ENCODE measurements at regions not wholly inside any gene's neighbourhood (a gene's known extent, or its start where the extent isn't known, plus 50 kb on each side); places are given as distances from the start of the nearest gene placed in this dataset.

DNA sequence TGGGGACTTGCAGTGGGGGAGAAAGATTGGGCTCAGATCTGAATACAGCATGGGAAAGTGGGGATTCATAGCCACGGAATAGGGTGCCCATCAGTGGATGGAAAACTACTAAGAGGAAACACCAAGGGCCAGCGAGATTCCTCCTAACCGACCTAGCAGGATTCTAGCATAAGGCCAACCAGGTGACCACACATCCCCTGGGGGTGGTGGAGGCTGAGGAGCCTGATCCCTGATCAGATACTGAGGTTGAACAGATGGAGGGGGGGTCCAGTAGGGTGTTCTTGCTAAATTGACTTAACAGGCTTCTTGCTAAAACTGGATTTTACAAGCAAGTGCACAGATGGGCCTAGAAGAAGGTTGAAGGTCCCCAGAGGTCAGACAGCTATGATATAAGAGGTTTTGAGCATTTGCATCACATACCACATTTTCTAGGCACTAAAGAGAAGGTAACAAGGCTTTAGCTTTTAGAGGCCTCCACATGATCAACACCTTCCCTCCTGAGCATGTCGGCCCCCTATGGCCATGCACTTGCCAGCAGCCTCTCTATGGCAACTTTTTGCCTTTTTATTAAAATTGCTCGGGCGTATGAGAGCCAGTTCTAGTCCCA lies 69.1 kb upstream of the PUDP start:
- no peak for DNase-seq

GRCh38 chrX:7215842-7216241 lies 67.9 kb upstream of the PUDP start:
- peak; percentile 17 for DNase-seq

GRCh38 chrX:7214251-7214650 lies 66.3 kb upstream of the PUDP start:
- peak; percentile 1 for DNase-seq

DNA sequence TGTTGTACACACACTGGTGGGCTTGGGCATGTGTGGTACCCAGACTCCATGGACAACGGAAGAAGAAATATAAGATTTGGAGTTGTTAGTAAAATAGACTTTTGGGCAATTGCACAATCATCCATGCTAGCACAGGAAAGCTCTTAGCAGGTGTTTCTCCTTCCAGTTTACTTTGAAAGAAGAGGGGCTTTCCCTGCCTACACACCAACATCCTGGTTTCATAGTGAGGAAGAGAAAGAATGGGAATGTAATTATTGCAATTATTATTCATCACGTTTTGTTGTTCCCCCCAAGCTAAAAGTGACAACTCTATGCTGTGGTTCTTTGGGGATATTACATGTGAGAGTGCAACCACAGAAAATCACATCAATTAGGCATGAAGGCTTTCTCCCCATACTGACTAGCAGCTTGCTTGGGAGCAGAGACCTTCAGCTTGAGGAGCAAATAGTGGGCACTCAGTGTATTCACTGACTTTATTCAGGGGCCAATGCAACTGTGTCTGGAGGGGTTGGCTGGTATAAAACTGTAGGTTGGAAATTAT lies 57.2 kb upstream of the PUDP start:
- no peak for DNase-seq

GRCh38 chrX:7204619-7205018 lies 56.7 kb upstream of the PUDP start:
- DNase-seq, result no peak

DNA sequence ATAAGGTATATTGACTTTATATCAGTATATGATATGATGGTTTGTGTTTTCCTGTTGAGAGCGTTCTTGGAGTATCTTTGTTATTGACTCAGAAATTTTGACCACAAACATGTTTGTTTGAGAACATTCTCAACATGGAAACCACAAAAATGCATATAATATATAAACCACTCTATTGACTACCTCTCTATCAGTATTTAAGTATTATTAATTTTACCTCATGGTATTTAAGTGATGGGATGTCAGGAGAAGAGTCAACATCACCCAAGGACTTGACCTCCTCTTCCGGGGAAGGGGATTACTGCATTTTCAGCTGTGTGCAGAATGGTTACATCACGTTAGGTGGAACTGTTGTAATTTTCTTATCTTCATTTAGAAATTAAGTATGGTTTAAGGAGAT lies 54.3 kb upstream of the PUDP start:
- DNase-seq, result peak; percentile 47

DNA sequence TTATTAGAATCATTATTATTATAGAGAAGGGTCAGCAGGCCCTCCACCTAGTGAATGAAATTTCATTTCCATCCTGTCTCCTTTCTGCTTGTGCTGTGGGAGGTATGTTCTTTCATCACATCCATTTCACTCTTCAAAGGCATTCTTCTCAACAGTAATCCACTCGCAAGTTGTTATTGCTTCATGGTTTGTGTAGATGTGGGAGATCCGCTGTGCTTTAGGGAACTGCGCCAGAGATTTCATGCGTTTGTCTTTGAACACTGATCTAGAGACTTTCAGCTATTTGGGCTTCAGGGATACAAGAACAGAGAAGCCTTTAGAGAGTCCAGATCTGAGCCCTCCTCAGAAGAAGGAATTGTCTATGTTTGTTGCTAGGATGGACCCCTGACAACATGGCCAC lies 53.5 kb upstream of the PUDP start:
- DNase-seq, result no peak

GRCh38 chrX:7198499-7198898 lies 50.5 kb upstream of the PUDP start:
- no peak for DNase-seq
